Keratinocyte (primary cell): ENCODE measurements at regions not wholly inside any gene's neighbourhood (a gene's known extent, or its start where the extent isn't known, plus 50 kb on each side); places are given as distances from the start of the nearest gene placed in this dataset.

ENCODE experiments used
- CTCF ChIP-seq, 3 experiments: IDR thresholded peaks in 1 of 3; conservative IDR thresholded peaks in 1 of 3; optimal IDR thresholded peaks in 1 of 3; 2 replicates in 2 of 3; 3 replicates in 1 of 3; pipeline versions ENCODE3 to v1.5.1; 2011; ENCODE audit warnings: low read length in 3 of 3, mild to moderate bottlenecking in 3 of 3, moderate library complexity in 2 of 3, control low read depth in 1 of 3, inconsistent platforms in 1 of 3; ENCODE audit not compliant: insufficient read depth in 2 of 3; ENCODE audit errors: extremely low read depth in 1 of 3
- EZH2 ChIP-seq: IDR thresholded peaks from one replicate; pipeline ENCODE4 v1.6.1; 2012; ENCODE audit warnings: inconsistent platforms, mild to moderate bottlenecking, low read length, moderate library complexity

DNA sequence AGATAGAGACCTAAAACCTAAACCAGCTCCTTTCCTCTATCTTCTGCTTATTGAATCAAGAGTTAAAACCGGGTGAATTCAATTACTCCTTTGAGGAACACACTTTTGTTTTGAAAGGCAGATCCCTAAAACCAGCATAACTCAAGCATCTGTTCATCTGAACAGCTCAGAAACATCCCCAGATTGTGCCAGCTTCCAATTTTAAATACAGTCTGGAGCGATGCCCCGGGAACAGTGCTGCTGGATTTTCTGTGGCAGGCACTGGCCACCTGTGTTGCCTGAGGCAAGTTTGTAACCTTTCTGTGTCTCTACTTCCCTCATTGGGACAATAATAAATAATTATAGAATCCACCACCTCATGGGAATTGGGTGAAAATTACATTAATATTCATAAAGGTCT, 281.4 kb upstream of the NFE2L3 start:
- TF ChIP-seq CTCF (optimal IDR thresholded peaks at IDR 0.05 in 1 of 3, IDR thresholded peaks at IDR 0.05 in 1 of 3, conservative IDR thresholded peaks at IDR 0.05 in 1 of 3; ENCODE audit: extremely low read depth in 1 of 3, insufficient read depth in 2 of 3, low read length in 3 of 3) (no peak), EZH2 (no peak)
